Activated T-helper 1 cell treated with Interleukin-2 at 50 U/mL for 16 hours (primary cell): ENCODE measurements at regions not wholly inside any gene's neighbourhood (a gene's known extent, or its start where the extent isn't known, plus 50 kb on each side); places are given as distances from the start of the nearest gene placed in this dataset.
"Not testable (repeated sequence)": the region's sequence is repeated elsewhere in the genome, so short reads cannot be mapped to it uniquely, and the experiment has no call there.

ENCODE experiments used
- DNase-seq: peaks from one replicate; pipeline ENCODE4 v3.0.0-alpha.2; 2020; ENCODE audit warnings: low read depth

- no peak for DNase-seq
These were observed 264.9 kb downstream of the CCER1 start for GRCh38 chr12:90690120-90690519.

GRCh38 chr12:90687682-90688081 lies 267.3 kb downstream of the CCER1 start:
- not testable (repeated sequence) for DNase-seq

- no peak for DNase-seq
These were observed 271.1 kb downstream of the CCER1 start for GRCh38 chr12:90683871-90684270.

GRCh38 chr12:90682398-90682797 lies 272.6 kb downstream of the CCER1 start:
- DNase-seq, result no peak

GRCh38 chr12:90679674-90680073 lies 275.3 kb downstream of the CCER1 start:
- DNase-seq, result no peak

GRCh38 chr12:90677552-90677951 lies 277.4 kb downstream of the CCER1 start:
- no peak for DNase-seq

GRCh38 chr12:90677055-90677454 lies 277.9 kb downstream of the CCER1 start:
- DNase-seq, result no peak

GRCh38 chr12:90675106-90675505 lies 279.9 kb downstream of the CCER1 start:
- no peak for DNase-seq

GRCh38 chr12:90672081-90672480 lies 282.9 kb downstream of the CCER1 start:
- DNase-seq, result no peak

- DNase-seq, result not testable (repeated sequence)
These were observed 291.0 kb downstream of the CCER1 start for GRCh38 chr12:90663949-90664348.

GRCh38 chr12:90659060-90659459 lies 295.9 kb downstream of the CCER1 start:
- no peak for DNase-seq

GRCh38 chr12:90653040-90653439 lies 301.9 kb downstream of the CCER1 start:
- DNase-seq, result no peak

- DNase-seq, result no peak
These were observed 302.7 kb downstream of the CCER1 start for GRCh38 chr12:90652280-90652679.

- no peak for DNase-seq
These were observed 309.8 kb downstream of the CCER1 start for GRCh38 chr12:90645181-90645580.

- no peak for DNase-seq
These were observed 323.3 kb downstream of the CCER1 start for GRCh38 chr12:90631591-90632212.

- DNase-seq, result no peak
These were observed 325.0 kb downstream of the CCER1 start for GRCh38 chr12:90630006-90630405.

- DNase-seq, result no peak
These were observed 326.8 kb downstream of the CCER1 start for GRCh38 chr12:90628213-90628612.

- DNase-seq, result no peak
These were observed 327.6 kb downstream of the CCER1 start for GRCh38 chr12:90627180-90627896.

GRCh38 chr12:90622431-90622830 lies 332.5 kb downstream of the CCER1 start:
- DNase-seq, result no peak

- no peak for DNase-seq
These were observed 333.0 kb downstream of the CCER1 start for GRCh38 chr12:90621927-90622326.

GRCh38 chr12:90619943-90620342 lies 335.0 kb downstream of the CCER1 start:
- no peak for DNase-seq

GRCh38 chr12:90618586-90618985 lies 336.4 kb downstream of the CCER1 start:
- no peak for DNase-seq

- no peak for DNase-seq
These were observed 343.1 kb downstream of the CCER1 start for GRCh38 chr12:90611891-90612290.

GRCh38 chr12:90611048-90611447 lies 343.9 kb downstream of the CCER1 start:
- no peak for DNase-seq
